ENCODE measurements at regions not wholly inside any gene's neighbourhood (a gene's known extent, or its start where the extent isn't known, plus 50 kb on each side); places are given as distances from the start of the nearest gene placed in this dataset.
"Not testable (repeated sequence)": the region's sequence is repeated elsewhere in the genome, so short reads cannot be mapped to it uniquely, and the experiment has no call there.

DNA sequence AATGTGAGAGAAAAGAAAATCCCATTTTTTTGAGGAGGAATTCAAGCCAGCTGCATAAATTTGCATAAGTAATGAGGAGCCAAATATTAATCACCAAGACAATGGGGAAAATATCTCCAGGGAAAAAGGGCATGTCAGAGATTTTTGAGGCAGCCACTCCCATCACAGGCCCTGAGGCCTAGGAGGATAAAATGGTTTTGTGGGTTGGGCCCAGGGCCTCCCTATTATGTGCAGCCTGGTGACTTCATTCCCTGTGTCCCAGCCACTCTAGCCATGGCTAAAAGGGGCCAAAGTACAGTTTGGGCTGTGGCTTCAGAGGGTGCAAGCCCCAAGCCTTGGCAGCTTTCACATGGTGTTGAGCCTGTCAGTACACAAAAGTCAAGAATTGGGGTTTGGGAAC, 1051.0 kb upstream of the FOXG1 start:
- ATAC-seq (no peak), DNase-seq (no peak)
- H3K27ac Mint-ChIP-seq = no peak overlapping the region
- H3K27me3 Mint-ChIP-seq = no peaks in the 10 kb centered on the region
- no peaks in the 10 kb centered on the region for H3K36me3 Mint-ChIP-seq (ENCODE audit: low read depth)
- ChIA-PET CTCF (no interaction called here), POLR2A (no interaction called here)
- H3K4me3 Mint-ChIP-seq = no peak overlapping the region
- intact Hi-C loops (cut with DNase I, micrococcal nuclease) = no loop called here
- peaks cover 34% of the 10 kb centered on the region for H3K9me3 Mint-ChIP-seq (ENCODE audit: low read depth)
- H3K4me1 Mint-ChIP-seq = no peaks in the 10 kb centered on the region

DNA sequence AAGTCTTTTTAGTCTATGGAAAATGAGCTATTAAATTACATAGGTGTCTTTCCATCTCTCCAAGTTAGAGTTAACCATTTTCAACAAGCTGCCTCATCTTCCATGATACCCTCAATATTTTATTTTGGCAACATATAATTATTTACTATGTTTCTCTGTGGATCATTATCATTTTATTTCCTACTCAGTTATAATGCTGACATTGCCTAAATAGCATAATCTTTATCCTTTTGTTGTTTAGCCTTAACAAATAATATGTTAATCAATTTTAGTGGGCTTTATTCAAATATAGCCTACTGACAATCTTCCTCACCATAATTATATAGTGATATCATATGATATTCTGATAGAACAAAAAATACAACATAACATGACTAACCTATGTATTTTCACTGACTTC, 1044.8 kb upstream of the FOXG1 start:
- intact Hi-C loops (cut with DNase I, micrococcal nuclease) = no loop called here
- Mint-ChIP-seq H3K9me3 (ENCODE audit: low read depth) (peaks cover 21% of the 10 kb centered on the region), H3K4me3 (no peak overlapping the region), H3K36me3 (ENCODE audit: low read depth) (no peaks in the 10 kb centered on the region), H3K27ac (no peak overlapping the region), H3K4me1 (no peaks in the 10 kb centered on the region), H3K27me3 (no peaks in the 10 kb centered on the region)
- no peak for DNase-seq
- POLR2A ChIA-PET = no interaction called here
- CTCF ChIA-PET = no interaction called here
- ATAC-seq = no peak

DNA sequence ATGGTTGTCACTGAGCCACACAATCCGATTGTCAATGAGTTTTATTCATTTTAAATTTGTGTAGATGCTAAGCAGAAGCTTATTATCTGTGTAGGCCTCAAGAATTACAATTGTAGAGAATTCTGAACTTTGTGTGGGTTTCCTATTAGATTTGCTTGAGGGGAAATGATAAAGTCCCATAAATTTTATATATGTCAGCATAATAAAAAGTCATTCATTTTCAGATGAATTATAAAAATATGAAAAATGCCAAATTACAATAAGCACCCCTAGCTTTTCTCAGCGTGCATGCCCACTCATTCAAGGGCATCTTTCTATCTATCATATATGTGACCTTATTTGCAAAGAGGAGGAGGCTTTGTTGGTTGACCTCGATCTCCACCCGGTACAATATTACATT, 1041.1 kb upstream of the FOXG1 start:
- intact Hi-C loops (cut with DNase I, micrococcal nuclease) = no loop called here
- no peaks in the 10 kb centered on the region for H3K36me3 Mint-ChIP-seq (ENCODE audit: low read depth)
- ATAC-seq (no peak), DNase-seq (no peak)
- no peak overlapping the region for H3K27ac Mint-ChIP-seq
- no peaks in the 10 kb centered on the region for H3K4me1 Mint-ChIP-seq
- POLR2A ChIA-PET = no interaction called here
- H3K9me3 Mint-ChIP-seq (ENCODE audit: low read depth) = peaks cover 5% of the 10 kb centered on the region
- CTCF ChIA-PET = no interaction called here
- no peaks in the 10 kb centered on the region for H3K27me3 Mint-ChIP-seq
- H3K4me3 Mint-ChIP-seq = no peak overlapping the region

- no peaks in the 10 kb centered on the region for H3K27me3 Mint-ChIP-seq
- POLR2A ChIA-PET = no interaction called here
- no peaks in the 10 kb centered on the region for H3K9me3 Mint-ChIP-seq (ENCODE audit: low read depth)
- ATAC-seq = no peak
- H3K36me3 Mint-ChIP-seq (ENCODE audit: low read depth) = no peaks in the 10 kb centered on the region
- intact Hi-C loops (cut with DNase I, micrococcal nuclease) = no loop called here
- CTCF ChIA-PET = no interaction called here
- DNase-seq = no peak
- no peak overlapping the region for H3K27ac Mint-ChIP-seq
- no peaks in the 10 kb centered on the region for H3K4me1 Mint-ChIP-seq
- H3K4me3 Mint-ChIP-seq = no peak overlapping the region
Measured at GRCh38 chr14:27727251-27727770, 1039.3 kb upstream of the FOXG1 start.

DNA sequence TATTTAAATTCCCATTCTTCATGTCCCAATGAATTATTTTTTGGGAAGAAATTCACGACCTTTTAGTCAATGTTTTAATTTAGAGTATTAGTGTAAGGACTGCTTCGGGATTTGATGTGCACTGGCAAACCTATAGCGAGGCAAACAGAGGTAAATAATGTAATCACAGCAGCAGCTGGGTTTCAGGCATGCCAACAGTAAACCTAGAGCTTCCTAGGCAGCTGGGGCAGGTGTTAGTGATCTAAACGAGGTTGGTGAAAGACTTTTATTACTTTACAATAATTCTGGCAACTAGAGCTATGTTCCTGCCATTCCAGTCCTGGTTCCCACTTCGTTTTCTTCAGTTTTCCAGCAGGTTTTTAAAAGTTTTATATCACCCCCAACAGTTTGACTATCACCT, 1036.4 kb upstream of the FOXG1 start:
- no peaks in the 10 kb centered on the region for H3K4me1 Mint-ChIP-seq
- POLR2A ChIA-PET = no interaction called here
- H3K4me3 Mint-ChIP-seq = no peak overlapping the region
- DNase-seq = no peak
- CTCF ChIA-PET = no interaction called here
- H3K9me3 Mint-ChIP-seq (ENCODE audit: low read depth) = peaks cover 5% of the 10 kb centered on the region
- intact Hi-C loops (cut with DNase I, micrococcal nuclease) = no loop called here
- no peak overlapping the region for H3K27ac Mint-ChIP-seq
- H3K36me3 Mint-ChIP-seq (ENCODE audit: low read depth) = no peaks in the 10 kb centered on the region
- ATAC-seq = no peak
- no peaks in the 10 kb centered on the region for H3K27me3 Mint-ChIP-seq

DNA sequence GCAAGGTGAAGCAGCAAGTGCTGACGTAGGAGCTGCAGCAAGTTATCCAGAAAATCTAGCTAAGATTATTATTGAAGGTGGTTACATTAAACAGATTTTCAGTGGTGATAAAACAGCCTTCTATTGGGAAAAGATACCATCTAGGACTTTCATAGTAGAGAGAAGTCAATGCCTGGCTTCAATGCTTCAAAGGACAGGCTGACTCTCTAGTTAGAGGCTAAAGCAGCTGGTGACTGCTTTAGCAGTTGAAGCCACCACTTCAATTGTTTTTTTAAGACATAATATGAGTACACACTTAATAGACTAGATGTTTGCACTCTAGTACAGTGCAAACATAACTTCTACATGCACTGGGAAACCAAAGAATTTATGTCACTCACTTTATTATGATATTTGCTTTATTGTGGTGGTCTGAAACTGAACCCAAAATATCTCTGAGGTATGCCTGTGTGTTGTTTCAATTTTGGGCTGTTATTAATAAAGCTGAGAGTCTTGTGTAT, 1026.9 kb upstream of the FOXG1 start:
- ChIA-PET CTCF (no interaction called here), POLR2A (no interaction called here)
- Mint-ChIP-seq H3K27ac (no peak overlapping the region), H3K9me3 (ENCODE audit: low read depth) (peaks cover 14% of the 10 kb centered on the region), H3K36me3 (ENCODE audit: low read depth) (no peaks in the 10 kb centered on the region), H3K4me3 (no peak overlapping the region), H3K4me1 (no peaks in the 10 kb centered on the region), H3K27me3 (no peaks in the 10 kb centered on the region)
- intact Hi-C loops (cut with DNase I, micrococcal nuclease) = no loop called here
- ATAC-seq = no peak
- DNase-seq = no peak

DNA sequence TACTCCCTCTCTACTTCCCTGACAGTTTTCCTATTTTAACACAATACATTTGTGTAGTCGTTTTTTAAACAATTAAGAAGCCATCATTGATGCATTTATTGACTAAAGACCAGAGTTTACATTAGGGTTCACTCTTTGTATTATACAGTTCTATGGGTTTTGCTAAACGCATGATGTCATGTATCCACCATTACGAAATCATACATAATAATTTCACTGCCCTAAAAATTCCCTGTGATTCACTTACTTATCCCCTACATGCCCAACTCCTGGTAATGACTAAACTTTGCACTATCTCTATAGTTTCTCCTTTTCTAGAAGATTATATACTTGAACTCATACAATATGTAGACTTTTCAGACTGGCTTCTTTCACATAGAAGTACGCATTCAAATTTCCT, 1016.5 kb upstream of the FOXG1 start:
- no peaks in the 10 kb centered on the region for H3K36me3 Mint-ChIP-seq (ENCODE audit: low read depth)
- H3K4me1 Mint-ChIP-seq = no peaks in the 10 kb centered on the region
- CTCF ChIA-PET = no interaction called here
- H3K4me3 Mint-ChIP-seq = no peak overlapping the region
- ATAC-seq (no peak), DNase-seq (no peak)
- intact Hi-C loops (cut with DNase I, micrococcal nuclease) = no loop called here
- H3K9me3 Mint-ChIP-seq (ENCODE audit: low read depth) = peaks cover 4% of the 10 kb centered on the region
- no peak overlapping the region for H3K27ac Mint-ChIP-seq
- POLR2A ChIA-PET = no interaction called here
- H3K27me3 Mint-ChIP-seq = no peaks in the 10 kb centered on the region

DNA sequence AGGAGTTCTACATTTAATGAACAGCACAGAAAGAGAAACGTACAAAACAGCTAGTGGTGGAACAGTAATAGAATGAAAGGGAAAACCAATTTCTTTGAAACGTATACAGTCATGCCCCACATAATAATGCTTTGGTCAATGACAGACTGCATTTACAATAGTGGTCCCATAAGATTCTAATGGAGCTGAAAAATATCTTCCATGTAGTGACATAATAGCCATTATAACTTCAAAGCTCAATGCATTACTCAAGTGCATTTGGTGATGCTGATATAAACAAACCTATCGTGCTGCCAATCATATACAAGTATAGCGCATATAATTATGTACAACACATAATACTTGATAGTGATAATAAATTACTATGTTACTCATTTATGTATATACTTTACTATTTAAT, 1008.9 kb upstream of the FOXG1 start:
- CTCF ChIA-PET; ATAC-seq; intact Hi-C loops (cut with DNase I, micrococcal nuclease); H3K27me3 Mint-ChIP-seq; POLR2A ChIA-PET; H3K36me3 Mint-ChIP-seq (ENCODE audit: low read depth); H3K4me3 Mint-ChIP-seq; DNase-seq; H3K27ac Mint-ChIP-seq; H3K4me1 Mint-ChIP-seq: not testable (repeated sequence)
- peaks cover 11% of the 10 kb centered on the region for H3K9me3 Mint-ChIP-seq (ENCODE audit: low read depth)

DNA sequence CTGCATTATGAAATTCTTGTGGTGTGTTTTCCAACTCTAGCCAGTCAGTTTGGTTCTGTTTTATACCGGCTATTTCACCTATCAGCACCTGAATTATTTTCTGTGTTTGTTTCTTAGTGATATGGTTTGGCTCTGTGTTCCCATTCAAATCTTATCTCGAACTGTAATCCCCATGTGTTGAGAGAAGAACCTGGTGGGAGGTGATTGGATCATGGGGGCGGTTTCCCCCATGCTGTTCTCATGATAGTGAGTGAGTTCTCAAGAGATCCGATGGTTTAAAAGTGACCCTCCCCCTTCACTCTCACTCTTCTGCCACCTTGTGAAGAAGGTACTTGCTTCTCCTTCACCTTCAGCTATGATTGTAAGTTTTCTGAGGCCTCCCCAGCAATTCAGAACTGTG, 1006.2 kb upstream of the FOXG1 start:
- intact Hi-C loops (cut with DNase I, micrococcal nuclease); H3K27me3 Mint-ChIP-seq; ATAC-seq; H3K4me1 Mint-ChIP-seq; DNase-seq; H3K36me3 Mint-ChIP-seq (ENCODE audit: low read depth); H3K27ac Mint-ChIP-seq; CTCF ChIA-PET; POLR2A ChIA-PET; H3K4me3 Mint-ChIP-seq: not testable (repeated sequence)
- peaks cover 17% of the 10 kb centered on the region for H3K9me3 Mint-ChIP-seq (ENCODE audit: low read depth)

- intact Hi-C loops (cut with DNase I, micrococcal nuclease); H3K4me3 Mint-ChIP-seq; H3K27me3 Mint-ChIP-seq; ATAC-seq; DNase-seq; H3K27ac Mint-ChIP-seq; CTCF ChIA-PET; H3K4me1 Mint-ChIP-seq; POLR2A ChIA-PET; H3K36me3 Mint-ChIP-seq (ENCODE audit: low read depth): not testable (repeated sequence)
- peaks cover 14% of the 10 kb centered on the region for H3K9me3 Mint-ChIP-seq (ENCODE audit: low read depth)
Measured at GRCh38 chr14:27799066-27800028, 967.2 kb upstream of the FOXG1 start.

- intact Hi-C loops (cut with DNase I, micrococcal nuclease); POLR2A ChIA-PET; CTCF ChIA-PET; H3K27ac Mint-ChIP-seq; DNase-seq; H3K4me3 Mint-ChIP-seq; H3K27me3 Mint-ChIP-seq; H3K36me3 Mint-ChIP-seq (ENCODE audit: low read depth); ATAC-seq; H3K4me1 Mint-ChIP-seq; H3K9me3 Mint-ChIP-seq (ENCODE audit: low read depth): not testable (repeated sequence)
Measured at GRCh38 chr14:27817746-27818430, 948.7 kb upstream of the FOXG1 start.

DNA sequence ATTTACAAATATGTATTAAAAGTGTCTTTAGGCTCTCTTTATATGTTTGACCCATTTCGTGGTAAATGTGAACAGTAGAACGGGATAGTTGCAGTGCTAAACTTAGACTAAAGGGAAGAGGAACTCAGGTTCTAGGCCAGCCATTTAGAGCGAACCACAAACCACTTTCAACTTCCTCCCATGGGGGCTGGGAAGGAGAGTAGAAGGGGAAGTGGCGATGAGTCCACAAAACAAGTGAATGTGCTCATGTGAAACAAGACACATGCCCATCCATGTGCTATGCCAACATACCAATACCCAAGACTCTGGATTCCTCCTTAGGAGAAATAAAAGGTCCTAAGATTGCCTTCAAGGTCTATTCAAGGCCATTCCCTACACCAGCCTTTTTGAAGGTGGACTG, 940.4 kb upstream of the FOXG1 start:
- H3K27ac Mint-ChIP-seq = not testable (repeated sequence)

More for the DNA sequence above, 940.4 kb upstream of the FOXG1 start:
- H3K4me3 Mint-ChIP-seq; H3K27me3 Mint-ChIP-seq; ATAC-seq; H3K4me1 Mint-ChIP-seq; CTCF ChIA-PET; intact Hi-C loops (cut with DNase I, micrococcal nuclease); H3K9me3 Mint-ChIP-seq (ENCODE audit: low read depth); POLR2A ChIA-PET; H3K36me3 Mint-ChIP-seq (ENCODE audit: low read depth); DNase-seq: not testable (repeated sequence)

Measured in activated CD4-positive, alpha-beta T cell treated with anti-CD3 and anti-CD28 coated beads for 36 hours (primary cell).